Breast epithelium (tissue), 4 donors: ENCODE measurements at regions not wholly inside any gene's neighbourhood (a gene's known extent, or its start where the extent isn't known, plus 50 kb on each side); places are given as distances from the start of the nearest gene placed in this dataset.

Experiments used
- DNase-seq, 2 donors: peaks; one replicate each; pipeline ENCODE4 v3.0.0-alpha.2; 2019; ENCODE audit warnings: low spot score in 2 of 2
- H3K27ac ChIP-seq, 2 donors: fragments of 200-600 bp; sonication (generic) in 1 of 2; one replicate each; pipeline ENCODE4 v1.5.1; 2016 to 2019; ENCODE audit warnings: mild to moderate bottlenecking in 1 of 2
- H3K27me3 ChIP-seq, 2 donors: fragments of 200-600 bp; sonication (generic) in 1 of 2; one replicate each; pipeline versions ENCODE4 v1.5.1 to v1.6.0; 2017 to 2019; ENCODE audit warnings: control low read depth in 1 of 2, mild to moderate bottlenecking in 1 of 2
- H3K36me3 ChIP-seq: fragments of 200-600 bp; one replicate; pipeline ENCODE4 v1.5.1; 2019
- H3K4me1 ChIP-seq, 2 donors: fragments of 200-600 bp; sonication (generic); one replicate each; pipeline ENCODE4 v1.5.1; 2016 to 2019; ENCODE audit warnings: control low read depth in 1 of 2
- H3K4me3 ChIP-seq, 3 donors: fragments of 200-600 bp; sonication (generic); 1 replicate in 2 of 3; 2 replicates in 1 of 3; pipeline ENCODE4 v1.5.1; 2016 to 2019; ENCODE audit warnings: mild to moderate bottlenecking in 3 of 3, moderate library complexity in 2 of 3
- H3K9me3 ChIP-seq, 2 donors: fragments of 200-600 bp; sonication (generic) in 1 of 2; one replicate each; pipeline ENCODE4 v1.5.1; 2016 to 2019; ENCODE audit warnings: control low read depth in 1 of 2
- CTCF ChIP-seq, 3 donors: fragments of 450-650 bp; IDR thresholded peaks; one replicate each; pipeline ENCODE4 v1.5.1; 2016 to 2017; ENCODE audit warnings: antibody characterized with exemption in 3 of 3, mild to moderate bottlenecking in 3 of 3, moderate library complexity in 3 of 3
- POLR2A ChIP-seq: fragments of 450-650 bp; IDR thresholded peaks from one replicate; pipeline ENCODE4 v1.6.1; 2016; ENCODE audit warnings: antibody characterized with exemption, mild to moderate bottlenecking, moderate library complexity
- POLR2AphosphoS5 ChIP-seq, 3 donors: sonication (generic); formaldehyde crosslinking; IDR thresholded peaks; one replicate each; pipeline ENCODE4 v1.6.1; 2017; ENCODE audit warnings: antibody characterized with exemption in 3 of 3
- intact Hi-C: fragments of 100-400 bp; cut with DNase I; formaldehyde crosslinking; loops from one replicate; pipeline ENCODE4 v1.15.1; 2023; ENCODE audit warnings: low total_unique reads

- no peaks in the 10 kb centered on the region for H3K36me3 ChIP-seq
- no peak overlapping the region for H3K27ac ChIP-seq
- intact Hi-C loops: no loop called here
- no peak overlapping the region for H3K4me3 ChIP-seq
- H3K27me3 ChIP-seq: no peaks in the 10 kb centered on the region
- no peaks in the 10 kb centered on the region for H3K4me1 ChIP-seq
- TF ChIP-seq POLR2A: no peak
- TF ChIP-seq POLR2AphosphoS5 (IDR thresholded peaks at IDR 0.05): no peak
- TF ChIP-seq CTCF (IDR thresholded peaks at IDR 0.05): no peak
- H3K9me3 ChIP-seq: no peaks in the 10 kb centered on the region
- no peak for DNase-seq
These were observed 77.9 kb downstream of the FAT4 start for GRCh38 chr4:125392694-125393093.

- H3K4me3 ChIP-seq: no peak overlapping the region
- H3K9me3 ChIP-seq: no peaks in the 10 kb centered on the region
- H3K27me3 ChIP-seq: no peaks in the 10 kb centered on the region
- DNase-seq: no peak
- TF ChIP-seq POLR2A: no peak
- TF ChIP-seq POLR2AphosphoS5 (IDR thresholded peaks at IDR 0.05): no peak
- no peak for TF ChIP-seq CTCF (IDR thresholded peaks at IDR 0.05)
- no peak overlapping the region for H3K27ac ChIP-seq
- H3K36me3 ChIP-seq: no peaks in the 10 kb centered on the region
- intact Hi-C loops: no loop called here
- no peaks in the 10 kb centered on the region for H3K4me1 ChIP-seq
These were observed 79.1 kb downstream of the FAT4 start for GRCh38 chr4:125393825-125394224.

GRCh38 chr4:125397226-125397625, 82.5 kb downstream of the FAT4 start:
- Histone ChIP-seq H3K9me3 (no peaks in the 10 kb centered on the region), H3K27me3 (no peaks in the 10 kb centered on the region), H3K27ac (no peak overlapping the region), H3K4me3 (no peak overlapping the region), H3K4me1 (no peaks in the 10 kb centered on the region), H3K36me3 (no peaks in the 10 kb centered on the region)
- TF ChIP-seq CTCF (IDR thresholded peaks at IDR 0.05) (no peak), POLR2A (no peak), POLR2AphosphoS5 (IDR thresholded peaks at IDR 0.05) (no peak)
- intact Hi-C loops: no loop called here
- no peak for DNase-seq

- no peaks in the 10 kb centered on the region for H3K27me3 ChIP-seq
- TF ChIP-seq POLR2AphosphoS5 (IDR thresholded peaks at IDR 0.05) (no peak), POLR2A (no peak), CTCF (IDR thresholded peaks at IDR 0.05) (no peak)
- no peaks in the 10 kb centered on the region for H3K9me3 ChIP-seq
- H3K27ac ChIP-seq: no peak overlapping the region
- no peaks in the 10 kb centered on the region for H3K36me3 ChIP-seq
- H3K4me3 ChIP-seq: no peak overlapping the region
- H3K4me1 ChIP-seq: no peaks in the 10 kb centered on the region
- intact Hi-C loops: no loop called here
- DNase-seq: no peak
These were observed 83.7 kb downstream of the FAT4 start for GRCh38 chr4:125398263-125399002.

GRCh38 chr4:125400756-125401155, 86.0 kb downstream of the FAT4 start:
- intact Hi-C loops: no loop called here
- Histone ChIP-seq H3K9me3 (no peaks in the 10 kb centered on the region), H3K27ac (no peak overlapping the region), H3K4me1 (no peaks in the 10 kb centered on the region), H3K36me3 (no peaks in the 10 kb centered on the region), H3K4me3 (no peak overlapping the region), H3K27me3 (no peaks in the 10 kb centered on the region)
- no peak for DNase-seq
- TF ChIP-seq POLR2AphosphoS5 (IDR thresholded peaks at IDR 0.05) (no peak), POLR2A (no peak), CTCF (IDR thresholded peaks at IDR 0.05) (no peak)
